CD4-positive, alpha-beta T cell treated with Interleukin-1 beta for 1 hour (primary cell): ENCODE measurements at regions not wholly inside any gene's neighbourhood (a gene's known extent, or its start where the extent isn't known, plus 50 kb on each side); places are given as distances from the start of the nearest gene placed in this dataset.

Experiments
- DNase-seq, 2 donors: peaks; one replicate each; pipeline ENCODE4 v3.0.0-alpha.2; 2020 to 2022

- no peak for DNase-seq
These were observed 345.1 kb downstream of the CYP26B1 start for GRCh38 chr2:71802556-71802955.

GRCh38 chr2:71801969-71802368, 345.7 kb downstream of the CYP26B1 start:
- DNase-seq = no peak

GRCh38 chr2:71801556-71801955, 346.1 kb downstream of the CYP26B1 start:
- DNase-seq = no peak

GRCh38 chr2:71800851-71801250, 346.8 kb downstream of the CYP26B1 start:
- no peak for DNase-seq

- no peak for DNase-seq
These were observed 346.9 kb downstream of the DYSF start for GRCh38 chr2:71800106-71800809.

GRCh38 chr2:71799013-71799575, 345.7 kb downstream of the DYSF start:
- DNase-seq = no peak

- DNase-seq = peak in 1 of 2 donors; percentile 2
These were observed 345.1 kb downstream of the DYSF start for GRCh38 chr2:71798266-71799012.

GRCh38 chr2:71797035-71797810, 343.9 kb downstream of the DYSF start:
- no peak for DNase-seq

GRCh38 chr2:71796174-71796593, 342.8 kb downstream of the DYSF start:
- no peak for DNase-seq

GRCh38 chr2:71795486-71795885, 342.1 kb downstream of the DYSF start:
- no peak for DNase-seq

- DNase-seq = no peak
These were observed 341.2 kb downstream of the DYSF start for GRCh38 chr2:71794611-71795010.

GRCh38 chr2:71793926-71794325, 340.6 kb downstream of the DYSF start:
- no peak for DNase-seq

- DNase-seq = no peak
These were observed 339.8 kb downstream of the DYSF start for GRCh38 chr2:71792926-71793761.

GRCh38 chr2:71791501-71792135, 338.3 kb downstream of the DYSF start:
- no peak for DNase-seq

GRCh38 chr2:71791061-71791450, 337.7 kb downstream of the DYSF start:
- no peak for DNase-seq

GRCh38 chr2:71790226-71791060, 337.1 kb downstream of the DYSF start:
- DNase-seq = no peak

- no peak for DNase-seq
These were observed 336.3 kb downstream of the DYSF start for GRCh38 chr2:71789556-71790204.

GRCh38 chr2:71788601-71789240, 335.4 kb downstream of the DYSF start:
- no peak for DNase-seq

- DNase-seq = no peak
These were observed 334.8 kb downstream of the DYSF start for GRCh38 chr2:71788186-71788525.
